ENCODE measurements at regions not wholly inside any gene's neighbourhood (a gene's known extent, or its start where the extent isn't known, plus 50 kb on each side); places are given as distances from the start of the nearest gene placed in this dataset.

- TF ChIP-seq CTCF (conservative IDR thresholded peaks at IDR 0.05; ENCODE audit: low read length): no peak
- DNase-seq (ENCODE audit: low read depth): peak; percentile 56
- H3K4me3 ChIP-seq (ENCODE audit: low read length): no peak overlapping the region
Observed at GRCh38 chr13:44755872-44756271, 179.7 kb upstream of the TSC22D1 start.

- H3K4me3 ChIP-seq (ENCODE audit: low read length): no peak overlapping the region
- DNase-seq (ENCODE audit: low read depth): no peak
- TF ChIP-seq CTCF (conservative IDR thresholded peaks at IDR 0.05; ENCODE audit: low read length): no peak
Observed at GRCh38 chr13:44752164-44752563, 176.0 kb upstream of the TSC22D1 start.

GRCh38 chr13:44750630-44751029, 174.5 kb upstream of the TSC22D1 start:
- DNase-seq (ENCODE audit: low read depth): no peak
- H3K4me3 ChIP-seq (ENCODE audit: low read length): no peak overlapping the region
- no peak for TF ChIP-seq CTCF (conservative IDR thresholded peaks at IDR 0.05; ENCODE audit: low read length)

- TF ChIP-seq CTCF (conservative IDR thresholded peaks at IDR 0.05; ENCODE audit: low read length): no peak
Observed at GRCh38 chr13:44749906-44750305, 173.8 kb upstream of the TSC22D1 start.

GRCh38 chr13:44748439-44748838, 172.3 kb upstream of the TSC22D1 start:
- DNase-seq (ENCODE audit: low read depth): no peak
- TF ChIP-seq CTCF (conservative IDR thresholded peaks at IDR 0.05; ENCODE audit: low read length): no peak
- H3K4me3 ChIP-seq (ENCODE audit: low read length): no peak overlapping the region

More at GRCh38 chr13:44749906-44750305, 173.8 kb upstream of the TSC22D1 start:
- no peak overlapping the region for H3K4me3 ChIP-seq (ENCODE audit: low read length)
- DNase-seq (ENCODE audit: low read depth): no peak

GRCh38 chr13:44747179-44747578, 171.0 kb upstream of the TSC22D1 start:
- peak; percentile 28 for DNase-seq (ENCODE audit: low read depth)
- TF ChIP-seq CTCF (conservative IDR thresholded peaks at IDR 0.05; ENCODE audit: low read length): no peak
- H3K4me3 ChIP-seq (ENCODE audit: low read length): no peak overlapping the region

GRCh38 chr13:44746690-44747089, 170.6 kb upstream of the TSC22D1 start:
- no peak for TF ChIP-seq CTCF (conservative IDR thresholded peaks at IDR 0.05; ENCODE audit: low read length)
- H3K4me3 ChIP-seq (ENCODE audit: low read length): no peak overlapping the region
- DNase-seq (ENCODE audit: low read depth): peak; percentile 40

Measured in AG10803 (cell line).